ENCODE measurements at regions not wholly inside any gene's neighbourhood (a gene's known extent, or its start where the extent isn't known, plus 50 kb on each side); places are given as distances from the start of the nearest gene placed in this dataset.

GRCh38 chr4:17327591-17327990, 184.3 kb downstream of the QDPR start:
- TF ChIP-seq CTCF (IDR thresholded peaks at IDR 0.05) (no peak), POLR2A (IDR thresholded peaks at IDR 0.05) (no peak)

Measured in suprapubic skin (tissue), 3 donors.